ENCODE measurements at regions not wholly inside any gene's neighbourhood (a gene's known extent, or its start where the extent isn't known, plus 50 kb on each side); places are given as distances from the start of the nearest gene placed in this dataset.
A peak's percentile ranks its signal among the peaks of the same experiment; 100 is the strongest.
"Not testable (repeated sequence)": the region's sequence is repeated elsewhere in the genome, so short reads cannot be mapped to it uniquely, and the experiment has no call there.

DNA sequence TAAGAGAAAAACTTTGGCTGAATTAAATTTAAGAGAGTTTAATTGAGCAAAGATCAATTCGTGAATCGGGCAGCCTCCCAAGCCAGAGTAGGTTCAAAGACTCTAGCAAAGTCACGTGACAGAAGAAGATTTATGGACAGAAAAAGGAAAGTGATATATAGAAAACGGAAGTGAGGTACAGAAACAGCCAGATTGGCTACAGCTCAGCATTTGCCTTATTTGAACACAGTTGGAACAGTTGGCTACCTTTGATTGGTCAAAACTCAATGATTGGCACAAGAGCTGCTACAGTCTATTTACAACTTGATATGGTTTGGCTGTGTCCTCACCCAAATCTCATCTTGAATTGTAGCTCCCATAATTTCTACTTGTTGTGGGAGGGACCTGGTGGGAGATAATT lies 102.6 kb downstream of the PLG start:
- no peak for DNase-seq (ENCODE audit: low read depth)

DNA sequence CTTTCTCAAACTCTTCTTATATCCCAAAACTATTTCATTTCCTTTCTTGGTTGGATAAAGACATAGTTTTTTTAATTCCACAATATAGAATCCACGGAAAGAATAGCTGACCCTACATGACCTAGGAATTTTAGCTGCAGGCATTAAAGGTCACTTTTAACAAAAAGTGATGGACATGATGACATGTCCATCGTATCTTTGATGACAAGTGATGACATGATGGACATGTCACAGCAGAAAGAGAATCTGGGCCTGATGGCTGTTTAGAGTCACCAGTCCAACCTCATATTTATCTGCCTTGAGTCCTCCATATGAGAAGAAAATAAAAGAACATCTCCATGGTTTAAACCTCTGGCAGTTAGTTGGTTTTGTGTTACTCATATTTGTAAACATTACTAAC lies 106.2 kb downstream of the PLG start:
- DNase-seq (ENCODE audit: low read depth), result no peak

DNA sequence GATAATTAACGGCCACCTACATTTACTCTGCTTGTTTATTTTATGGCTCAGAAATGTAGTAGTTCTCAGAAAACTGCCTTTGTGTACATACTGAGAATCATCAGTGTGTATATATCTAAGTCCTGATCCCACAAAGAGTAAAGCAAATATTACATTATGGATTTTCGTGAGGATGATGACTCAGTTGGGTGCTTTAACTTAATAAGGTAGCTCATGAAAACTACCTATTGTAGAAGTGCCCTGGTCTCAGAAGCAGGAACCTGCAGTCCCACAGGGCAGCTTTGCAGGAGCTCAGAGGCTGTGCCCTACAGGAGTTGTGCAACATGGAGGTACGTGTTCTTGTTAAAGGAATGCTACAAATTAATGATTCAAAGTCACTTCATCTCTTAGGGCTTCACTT lies 108.2 kb downstream of the PLG start:
- DNase-seq (ENCODE audit: low read depth), result peak; percentile 11

DNA sequence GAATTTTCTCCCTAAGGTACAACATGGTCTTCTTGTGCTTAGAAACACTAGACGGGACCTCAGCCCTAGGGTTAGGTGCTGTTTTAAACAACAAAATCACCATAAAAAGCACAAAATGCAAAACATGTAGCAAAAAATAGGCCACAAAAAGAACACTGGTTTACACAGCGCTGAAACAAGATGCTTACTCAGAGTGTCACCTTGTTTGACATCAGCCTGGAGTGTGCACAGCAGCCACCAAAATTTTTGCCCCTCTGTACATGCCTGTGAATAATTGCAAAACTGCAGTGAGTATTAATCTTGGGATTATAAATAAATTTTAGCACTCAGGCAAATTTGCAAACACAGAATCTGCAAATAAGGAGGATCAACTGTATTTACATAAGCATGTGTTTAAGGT lies 110.1 kb downstream of the PLG start:
- DNase-seq (ENCODE audit: low read depth), result no peak

DNA sequence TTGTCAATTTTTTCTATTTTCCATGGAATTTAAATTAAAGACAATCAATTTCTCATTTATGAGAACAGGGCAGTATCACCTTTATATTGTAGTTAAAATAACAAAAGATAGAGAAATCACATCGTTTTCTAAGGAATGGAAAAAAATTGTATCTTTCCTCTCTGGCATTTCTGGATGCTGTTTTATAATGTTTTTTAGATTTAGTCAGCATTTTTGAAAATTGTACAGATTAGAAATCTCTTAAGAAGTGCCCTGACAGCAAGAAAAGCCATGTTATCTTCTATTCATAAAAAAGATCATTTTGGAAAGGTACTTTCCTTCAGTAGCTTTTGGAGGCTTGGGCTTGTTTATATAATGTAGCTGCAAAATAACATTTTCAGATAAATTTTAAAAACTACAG lies 116.9 kb downstream of the PLG start:
- no peak for DNase-seq (ENCODE audit: low read depth)

DNA sequence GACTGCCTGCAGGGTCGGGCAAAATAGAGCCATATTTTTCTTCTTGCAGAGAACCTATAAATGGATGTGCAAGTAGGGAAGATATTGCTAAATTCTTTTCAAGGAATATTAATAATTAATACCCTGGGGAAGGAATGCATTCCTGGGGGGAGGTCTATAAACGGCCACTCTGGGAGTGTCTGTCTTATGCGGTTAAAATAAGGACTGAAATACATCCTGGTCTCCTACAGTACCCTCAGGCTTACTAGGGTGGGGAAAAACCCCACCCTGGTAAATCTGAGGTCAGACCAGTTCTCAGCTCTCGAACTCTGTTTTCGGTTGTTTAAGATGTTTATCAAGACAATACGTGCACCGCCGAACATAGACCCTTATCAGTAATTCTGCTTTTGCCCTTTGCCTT lies 118.6 kb downstream of the PLG start:
- DNase-seq (ENCODE audit: low read depth), result not testable (repeated sequence)

DNA sequence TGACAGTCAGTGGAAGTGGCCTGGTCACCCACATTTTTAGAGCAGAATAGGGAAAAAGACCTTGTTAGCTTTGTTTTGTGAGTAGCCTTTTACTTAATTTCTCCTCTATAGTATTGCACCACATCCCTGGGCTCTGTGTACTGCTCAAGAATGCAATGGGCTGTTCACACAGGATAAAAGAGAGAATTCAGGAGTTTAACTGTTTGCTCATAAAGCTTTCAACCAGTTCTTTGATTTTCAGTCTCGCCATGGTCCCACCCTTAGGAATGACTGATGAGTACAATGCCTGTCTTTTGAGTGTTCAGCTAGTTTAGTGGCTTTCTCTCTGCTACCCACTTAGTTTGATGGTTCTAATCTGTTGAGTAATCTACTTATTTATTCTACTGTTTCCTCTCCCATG lies 129.7 kb downstream of the PLG start:
- DNase-seq (ENCODE audit: low read depth), result no peak

DNA sequence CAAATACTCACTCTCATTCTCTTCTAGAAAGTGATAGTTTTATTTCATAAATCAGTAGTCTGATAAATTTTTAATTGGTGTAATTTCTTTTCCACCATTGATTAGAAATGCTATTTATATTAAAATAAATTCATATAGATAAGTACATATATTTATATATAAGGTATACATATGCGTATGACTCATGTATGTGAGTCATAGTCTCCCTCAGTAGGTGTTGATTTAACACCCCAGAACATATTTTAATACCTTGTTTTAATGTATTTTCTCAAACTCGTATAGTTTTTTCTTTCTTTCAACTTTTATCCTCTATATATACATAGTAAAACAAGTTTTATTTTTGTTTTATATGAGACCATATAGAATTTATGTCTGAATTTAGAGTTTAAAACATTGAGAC lies 130.4 kb downstream of the PLG start:
- no peak for DNase-seq (ENCODE audit: low read depth)

DNA sequence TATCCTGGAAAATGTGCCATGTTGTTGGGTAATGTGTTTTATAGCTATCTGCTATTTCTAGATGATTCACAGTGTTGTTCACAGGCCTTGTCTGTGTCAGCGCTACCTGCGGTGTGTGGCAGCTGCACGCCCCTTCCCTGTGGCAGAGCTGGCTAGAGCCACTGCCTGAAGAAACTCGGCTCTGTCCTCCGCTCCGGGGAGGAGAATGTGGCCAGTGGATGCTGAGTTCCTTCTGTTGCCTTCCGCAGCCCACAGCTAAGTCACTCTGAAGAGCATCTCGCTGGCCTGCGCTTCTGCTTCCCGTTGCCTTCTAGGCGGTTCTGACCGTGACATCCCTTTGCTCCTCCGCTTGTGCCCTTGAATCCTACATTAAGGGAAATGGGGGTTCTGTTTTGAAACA lies 135.1 kb downstream of the PLG start:
- DNase-seq (ENCODE audit: low read depth), result no peak

DNA sequence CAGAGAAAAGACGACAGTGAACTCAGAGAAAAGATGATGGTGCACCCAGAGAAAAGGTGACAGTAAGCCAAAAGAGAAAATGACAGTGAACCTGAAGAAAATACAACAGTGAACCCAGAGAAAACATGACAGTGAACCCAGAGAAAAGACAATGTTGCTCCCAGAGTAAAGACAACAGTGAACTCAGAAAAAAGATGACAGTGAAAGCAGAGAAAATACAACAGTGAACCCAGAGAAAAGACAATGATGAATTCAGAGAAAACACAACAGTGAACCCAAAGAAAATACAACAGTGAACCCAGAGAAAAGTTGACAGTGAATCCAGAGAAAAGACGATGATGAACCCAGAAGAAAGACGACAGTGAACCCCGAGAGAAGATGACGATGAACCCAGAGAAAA lies 140.5 kb upstream of the MAP3K4 start:
- DNase-seq (ENCODE audit: low read depth), result no peak

DNA sequence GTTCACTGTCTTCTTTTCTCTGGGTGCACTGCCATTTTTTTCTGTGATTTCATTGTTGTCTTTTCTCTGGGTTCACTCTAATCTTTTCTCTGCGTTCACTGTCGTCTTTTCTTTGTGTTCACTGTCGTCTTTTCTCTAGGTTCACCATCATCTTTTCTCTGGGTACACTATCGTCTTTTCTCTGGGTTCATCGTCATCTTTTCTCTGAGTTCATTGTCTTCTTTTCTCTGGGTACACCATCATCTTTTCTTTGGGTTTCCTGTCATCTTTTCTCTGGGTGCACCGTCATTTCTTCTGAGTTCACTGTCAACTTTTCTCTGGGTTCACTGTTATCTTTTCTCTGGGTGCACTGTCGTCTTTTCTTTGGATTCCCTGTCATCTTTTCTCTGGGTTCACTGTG lies 137.6 kb upstream of the MAP3K4 start:
- DNase-seq (ENCODE audit: low read depth), result no peak

DNA sequence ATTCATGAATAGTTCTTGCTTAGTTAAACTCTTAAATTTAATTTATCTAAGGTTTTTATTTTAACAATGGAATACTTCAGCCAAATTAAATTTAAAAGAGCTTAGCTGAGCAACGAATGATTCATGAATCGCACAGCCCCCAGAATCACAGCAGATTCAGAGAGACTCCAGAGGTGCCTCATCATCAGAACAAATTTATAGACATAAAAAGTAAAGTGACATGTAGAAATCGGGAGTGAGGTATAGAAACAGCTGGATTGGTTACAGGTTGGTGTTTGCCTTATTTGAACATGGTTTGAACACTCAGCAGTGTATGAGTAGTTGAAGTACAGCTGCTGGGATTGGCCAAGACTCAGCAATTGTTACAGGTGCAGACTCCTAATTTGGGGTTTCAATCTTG lies 132.7 kb upstream of the MAP3K4 start:
- DNase-seq (ENCODE audit: low read depth), result no peak

DNA sequence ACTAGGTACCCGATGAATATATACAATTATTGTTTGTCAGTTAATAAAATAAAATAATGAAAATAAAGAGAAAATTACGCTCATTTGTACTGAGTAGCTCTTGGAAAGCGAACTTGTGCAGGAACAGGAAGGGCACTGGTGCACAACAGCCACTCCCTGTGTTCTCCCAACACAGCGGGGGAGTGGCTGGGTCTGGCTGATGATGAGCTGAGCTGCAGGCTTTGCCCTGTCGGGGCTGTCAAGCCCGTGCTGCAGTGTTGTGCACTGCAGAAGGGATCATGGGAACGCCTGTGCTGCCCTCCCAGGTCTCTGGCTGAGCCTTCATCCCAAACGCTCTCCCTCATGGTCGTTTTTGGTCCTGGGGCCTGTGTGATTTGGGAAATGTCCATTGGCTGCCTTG lies 131.7 kb upstream of the MAP3K4 start:
- no peak for DNase-seq (ENCODE audit: low read depth)

DNA sequence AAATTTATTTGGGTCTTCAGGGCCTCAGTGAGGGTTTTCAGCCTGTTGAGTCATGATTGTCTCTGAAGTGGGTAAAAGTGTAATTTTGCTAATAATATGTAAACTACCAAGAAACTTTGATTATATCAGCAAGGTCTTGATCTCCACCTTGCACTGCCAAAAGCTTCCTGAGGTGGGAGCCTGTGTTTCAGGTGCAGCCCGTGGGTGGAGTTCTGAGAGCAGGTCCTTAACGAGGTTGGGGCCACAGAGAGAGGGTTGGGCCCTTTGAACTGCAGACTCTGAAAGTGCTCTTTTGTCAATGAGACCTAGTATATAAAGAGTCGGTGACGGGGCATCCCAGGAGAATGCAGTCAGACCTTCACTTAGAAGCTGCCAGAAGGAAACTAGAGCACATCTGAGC lies 129.7 kb upstream of the MAP3K4 start:
- no peak for DNase-seq (ENCODE audit: low read depth)

DNA sequence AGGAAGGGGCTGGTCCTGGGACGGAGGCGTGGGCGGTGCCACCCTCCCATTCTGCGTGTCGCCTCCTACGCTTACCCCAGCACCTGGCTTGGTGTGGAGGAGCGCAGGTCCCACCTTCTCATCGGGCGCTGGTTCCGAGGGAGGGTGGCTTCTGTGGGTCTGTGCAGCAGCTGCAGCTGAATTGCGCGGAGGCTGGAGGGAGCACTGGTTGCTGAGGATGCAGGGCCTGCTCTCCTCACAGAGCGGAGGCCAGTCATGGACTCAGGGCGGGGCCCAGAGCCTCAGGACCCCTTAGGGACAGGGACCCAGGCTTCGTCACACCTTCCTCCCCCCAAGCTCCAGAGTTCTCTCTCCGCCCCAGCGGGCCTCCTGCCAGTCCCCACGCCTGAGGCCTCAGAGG lies 127.8 kb upstream of the MAP3K4 start:
- no peak for DNase-seq (ENCODE audit: low read depth)

DNA sequence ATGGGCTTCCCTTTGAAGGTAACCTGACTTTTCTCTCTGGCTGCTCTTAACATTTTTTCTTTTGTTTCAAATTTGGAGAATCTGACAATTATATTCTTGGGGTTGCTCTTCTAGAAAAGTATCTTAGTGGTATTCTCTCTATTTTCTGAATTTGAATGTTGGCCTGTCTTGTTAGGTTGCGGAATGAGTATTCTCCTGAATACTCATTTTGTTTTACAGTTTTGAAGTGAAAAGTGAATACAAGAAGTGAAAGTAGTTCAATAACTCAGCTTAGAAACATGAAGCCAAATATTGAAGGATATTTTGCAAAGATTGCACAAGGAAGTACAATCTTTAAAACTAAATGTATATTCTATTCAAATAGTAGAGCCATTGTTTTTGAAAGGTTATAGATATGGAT lies 120.2 kb upstream of the MAP3K4 start:
- DNase-seq (ENCODE audit: low read depth), result no peak

DNA sequence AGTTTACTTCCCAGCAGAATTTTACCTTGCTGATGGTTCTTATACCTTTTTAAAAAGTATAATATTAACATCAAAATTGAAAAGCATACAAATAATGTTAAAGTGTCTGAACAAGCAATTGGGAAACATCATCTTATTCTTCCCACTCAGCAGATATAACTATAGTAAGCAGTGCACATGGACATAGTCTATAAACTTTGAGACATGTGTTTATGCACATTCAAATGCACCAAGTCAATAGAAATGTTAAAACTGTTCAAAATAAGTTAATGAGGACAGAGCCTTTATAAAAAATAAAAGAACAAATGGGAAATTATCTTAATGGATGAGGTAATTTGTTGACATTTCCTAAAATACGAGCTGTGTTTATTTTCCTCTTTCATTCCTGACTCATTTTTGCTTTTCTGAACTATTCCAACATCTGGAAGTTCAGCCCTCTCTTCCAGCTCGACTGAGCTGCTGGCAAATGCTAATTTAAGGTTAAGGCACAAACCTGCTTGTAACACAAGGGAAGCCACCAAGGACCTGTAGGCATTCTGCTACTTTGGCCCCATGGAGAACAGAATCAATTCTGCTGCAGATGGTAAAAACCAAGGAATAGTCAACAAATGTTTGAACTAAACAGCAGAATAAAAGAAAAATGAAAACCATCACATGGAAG lies 110.3 kb upstream of the MAP3K4 start:
- DNase-seq (ENCODE audit: low read depth), result no peak

DNA sequence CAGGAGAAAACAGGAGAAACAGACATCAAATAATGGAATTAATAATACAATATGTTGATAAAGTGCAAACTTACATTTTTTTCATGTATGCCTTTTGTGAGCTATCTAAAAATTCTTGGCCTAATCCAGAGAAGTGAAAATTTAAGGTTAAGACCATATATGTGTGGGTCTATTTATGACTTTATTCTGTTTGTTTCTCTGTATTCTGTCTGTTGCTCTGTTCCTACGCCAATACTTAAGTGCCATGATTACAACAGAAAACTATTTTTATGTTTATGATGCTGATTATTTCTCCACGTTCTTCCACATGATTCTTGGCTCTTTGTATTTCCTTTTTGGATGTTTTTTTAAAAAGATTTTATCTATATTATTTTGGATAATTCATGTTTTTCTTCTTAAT lies 109.6 kb upstream of the MAP3K4 start:
- DNase-seq (ENCODE audit: low read depth), result no peak

DNA sequence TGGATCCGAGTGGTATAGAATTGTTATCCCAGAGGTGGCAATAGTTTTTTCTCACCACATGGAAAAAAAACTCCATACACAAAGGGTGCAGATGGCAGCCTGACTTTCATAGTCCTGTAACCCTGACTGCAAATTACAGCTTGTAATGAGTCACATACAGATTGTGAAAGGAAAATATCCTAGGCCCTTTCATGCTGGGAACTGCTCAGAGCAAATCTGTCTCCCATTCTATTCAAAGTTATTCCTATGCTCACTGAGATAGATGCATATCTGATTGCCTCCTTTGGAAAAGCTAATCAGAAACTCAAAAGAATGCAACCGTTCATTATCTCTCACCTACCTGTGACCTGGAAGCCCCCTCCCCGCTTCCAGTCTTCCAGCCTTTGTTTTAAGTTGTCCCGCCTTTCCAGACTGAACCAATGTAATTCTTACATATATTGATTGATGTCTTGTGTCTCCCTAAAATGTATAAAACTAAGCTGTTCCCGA lies 108.7 kb upstream of the MAP3K4 start:
- peak; percentile 24 for DNase-seq (ENCODE audit: low read depth)

DNA sequence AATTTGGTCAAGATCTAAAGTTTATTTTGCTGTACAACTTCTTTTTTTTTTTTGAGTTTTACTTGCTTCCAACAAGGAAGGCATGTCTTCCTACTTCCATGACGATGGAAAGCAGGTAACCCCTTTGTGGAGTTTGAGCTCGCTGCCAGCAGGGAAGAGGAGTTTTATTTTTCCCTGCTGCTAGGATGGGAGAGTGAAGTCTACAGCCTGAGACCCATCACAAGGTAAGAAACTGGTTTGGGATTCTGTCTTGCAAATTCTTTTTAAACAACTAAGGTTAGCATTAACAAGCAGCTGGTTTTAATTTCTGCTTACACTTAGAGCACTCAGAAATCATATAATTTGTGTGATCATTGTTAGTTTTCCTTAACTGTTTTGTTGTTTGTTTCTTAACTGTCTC lies 108.0 kb upstream of the MAP3K4 start:
- no peak for DNase-seq (ENCODE audit: low read depth)

DNA sequence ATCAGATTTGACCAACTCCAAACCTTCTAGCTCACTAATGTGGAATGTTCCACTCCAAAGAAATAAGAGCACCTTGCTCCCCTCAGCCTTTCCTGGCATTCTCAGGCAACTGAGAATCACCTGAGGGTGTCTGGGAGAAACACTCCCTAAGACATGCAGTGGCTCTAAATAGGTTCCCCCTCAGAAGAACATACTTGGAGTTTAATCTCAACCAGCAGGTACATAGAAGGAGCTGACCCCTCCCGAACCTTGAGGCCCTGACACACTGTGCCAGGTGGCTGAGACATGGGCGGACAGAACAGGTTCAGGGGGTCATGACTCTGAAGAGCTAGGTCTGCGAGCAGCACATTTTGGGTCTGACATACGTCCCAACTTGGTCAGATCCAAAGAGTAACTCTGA lies 107.6 kb upstream of the MAP3K4 start:
- DNase-seq (ENCODE audit: low read depth), result peak; percentile 1

DNA sequence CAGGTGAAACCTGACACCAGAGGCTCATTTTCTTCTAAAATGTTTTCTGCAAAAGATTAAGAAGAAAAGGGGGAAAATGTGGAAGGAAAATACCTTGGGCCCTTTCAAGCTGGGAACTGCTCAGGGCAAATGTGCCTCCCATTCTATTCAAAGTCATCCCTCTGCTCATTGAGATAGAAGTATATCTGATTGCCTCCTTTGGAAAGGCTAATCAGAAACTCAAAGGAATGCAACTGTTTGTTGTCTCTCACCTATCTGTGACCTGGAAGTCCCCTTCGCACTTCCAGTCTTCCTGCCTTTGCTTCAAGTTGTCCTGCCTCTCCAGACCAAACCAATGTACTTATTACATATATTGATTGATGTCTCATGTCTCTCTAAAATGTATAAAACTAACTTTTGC lies 102.4 kb upstream of the MAP3K4 start:
- DNase-seq (ENCODE audit: low read depth), result not testable (repeated sequence)

DNA sequence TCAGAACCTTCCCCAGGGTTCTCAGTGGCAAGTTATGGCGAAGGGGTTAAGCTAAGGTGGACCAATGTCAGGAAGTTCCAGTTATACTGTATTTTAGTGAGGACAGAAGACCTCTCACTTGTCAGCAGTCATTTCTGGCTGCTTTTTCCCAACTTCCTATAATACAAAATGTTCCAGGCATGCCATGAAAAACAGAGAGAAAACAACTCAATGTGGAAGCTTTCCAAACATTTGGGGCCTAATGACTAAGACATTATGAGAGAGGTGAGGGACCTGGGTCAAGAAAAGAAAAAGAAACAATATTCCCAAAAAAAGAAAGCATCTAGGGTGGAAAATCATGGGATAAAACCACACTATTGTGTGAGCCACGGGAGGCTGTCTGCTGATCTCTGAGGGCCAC lies 99.9 kb upstream of the MAP3K4 start:
- DNase-seq (ENCODE audit: low read depth), result no peak

DNA sequence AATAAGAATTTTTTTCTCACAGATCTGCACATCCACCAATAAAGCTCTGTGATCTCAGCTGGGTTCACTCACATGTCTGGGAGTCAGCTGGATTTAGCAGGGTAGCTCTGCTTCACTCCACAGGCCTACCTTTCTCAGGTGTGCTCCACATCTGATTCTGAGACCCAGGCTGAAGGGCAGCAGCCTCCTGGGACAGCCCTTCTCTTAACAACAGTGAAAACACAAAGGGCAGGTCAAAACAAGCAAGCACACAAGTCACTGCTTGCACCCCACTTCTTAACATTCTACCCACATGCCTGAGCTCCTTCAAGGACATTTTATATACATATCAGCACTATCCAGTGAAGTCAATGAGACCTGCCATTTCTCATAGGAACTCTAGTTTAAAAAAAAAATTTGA lies 96.0 kb upstream of the MAP3K4 start:
- DNase-seq (ENCODE audit: low read depth), result no peak
